ENCODE measurements at regions not wholly inside any gene's neighbourhood (a gene's known extent, or its start where the extent isn't known, plus 50 kb on each side); places are given as distances from the start of the nearest gene placed in this dataset.
"Not testable (repeated sequence)": the region's sequence is repeated elsewhere in the genome, so short reads cannot be mapped to it uniquely, and the experiment has no call there.

DNA sequence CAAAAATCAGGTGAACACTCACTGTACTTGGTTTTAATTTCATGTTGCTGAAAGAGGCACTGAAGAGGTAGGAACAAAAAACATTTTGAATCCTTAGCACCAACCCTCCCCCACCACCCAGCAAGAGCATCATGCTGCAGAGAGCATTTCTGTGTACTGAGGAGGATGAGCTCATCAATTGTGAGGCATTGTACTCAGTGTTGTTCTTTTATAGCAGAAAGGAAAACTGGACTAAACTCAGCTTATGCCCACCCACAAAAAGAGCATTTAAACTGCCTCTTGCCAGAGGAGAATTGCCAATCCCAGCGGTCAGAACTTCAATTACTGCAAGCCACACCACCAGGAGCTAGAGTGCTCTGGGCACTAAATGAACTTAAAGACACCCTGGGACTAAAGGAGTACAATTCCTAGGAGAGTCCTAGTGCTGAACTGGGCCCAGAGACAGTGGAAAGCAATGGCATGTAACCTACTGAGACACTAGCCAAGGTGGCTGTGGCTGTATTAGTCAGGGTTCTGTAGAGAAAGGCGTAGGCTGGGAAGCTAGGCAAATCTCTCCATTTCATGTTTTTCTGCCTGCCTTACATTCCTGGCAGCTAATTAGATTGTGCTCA is 280.7 kb upstream of the KLHL4 start:
- no peak for DNase-seq (ENCODE audit: low spot score)

DNA sequence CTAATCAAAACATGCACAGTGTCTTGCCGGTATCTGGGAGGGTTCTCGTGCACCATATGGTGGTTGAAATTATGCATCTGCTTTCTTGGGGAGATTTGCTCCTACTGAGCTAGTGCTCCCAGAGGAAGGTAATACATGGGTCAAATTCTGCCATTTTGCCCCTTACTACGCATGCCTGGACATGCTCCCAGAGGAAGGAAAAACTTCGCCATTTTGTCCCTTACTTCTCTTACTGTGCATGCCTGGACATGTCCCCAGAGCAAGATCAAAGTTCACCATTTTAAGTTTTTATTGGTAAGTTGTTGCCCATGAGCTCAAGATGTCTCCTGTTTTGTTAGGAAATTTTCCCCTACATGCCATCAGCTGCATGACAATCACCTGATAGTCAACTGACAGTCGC is 252.1 kb upstream of the KLHL4 start:
- DNase-seq (ENCODE audit: low spot score), result no peak

GRCh38 chrX:87272491-87272890 is 245.1 kb upstream of the KLHL4 start:
- no peak for DNase-seq (ENCODE audit: low spot score)

GRCh38 chrX:87299563-87300160 is 217.9 kb upstream of the KLHL4 start:
- DNase-seq (ENCODE audit: low spot score), result no peak

GRCh38 chrX:87310780-87311179 is 206.8 kb upstream of the KLHL4 start:
- no peak for DNase-seq (ENCODE audit: low spot score)

DNA sequence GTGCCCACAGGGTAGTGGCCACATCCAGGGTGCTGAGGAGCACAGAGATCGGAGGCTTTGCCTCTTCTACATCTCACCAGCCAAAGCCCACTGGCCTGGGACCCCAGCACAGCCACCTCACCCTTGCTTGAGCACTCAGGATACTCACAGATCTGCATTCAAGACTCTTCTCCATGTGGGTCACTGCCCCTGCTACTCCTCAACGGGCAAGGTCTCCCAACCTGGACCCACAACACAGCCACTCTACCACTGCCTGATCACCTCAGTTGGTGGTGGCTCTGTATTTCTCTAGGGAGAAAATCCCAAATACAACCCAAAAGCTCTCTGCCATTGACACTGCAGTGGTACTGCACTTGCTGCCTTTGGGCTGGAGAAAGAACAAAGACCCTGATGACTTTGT is 190.3 kb upstream of the KLHL4 start:
- DNase-seq (ENCODE audit: low spot score), result no peak

DNA sequence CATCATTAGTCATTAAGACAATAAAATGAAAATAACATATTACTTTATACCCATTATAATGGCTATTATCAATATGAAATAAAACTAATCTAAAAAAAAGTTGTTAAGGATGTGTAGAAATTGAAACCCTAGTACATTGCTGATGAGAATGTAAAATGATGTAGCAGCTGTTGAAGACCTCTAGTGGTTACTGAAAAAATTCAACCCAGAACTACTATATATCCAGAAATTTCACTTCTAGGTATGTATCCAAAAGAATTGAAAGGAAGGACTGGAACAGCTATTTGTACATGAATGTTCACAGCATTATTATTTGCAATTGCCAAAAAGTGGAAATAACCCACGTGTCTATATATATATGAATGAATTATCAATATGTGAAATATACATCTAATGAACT is 180.3 kb upstream of the KLHL4 start:
- no peak for DNase-seq (ENCODE audit: low spot score)

DNA sequence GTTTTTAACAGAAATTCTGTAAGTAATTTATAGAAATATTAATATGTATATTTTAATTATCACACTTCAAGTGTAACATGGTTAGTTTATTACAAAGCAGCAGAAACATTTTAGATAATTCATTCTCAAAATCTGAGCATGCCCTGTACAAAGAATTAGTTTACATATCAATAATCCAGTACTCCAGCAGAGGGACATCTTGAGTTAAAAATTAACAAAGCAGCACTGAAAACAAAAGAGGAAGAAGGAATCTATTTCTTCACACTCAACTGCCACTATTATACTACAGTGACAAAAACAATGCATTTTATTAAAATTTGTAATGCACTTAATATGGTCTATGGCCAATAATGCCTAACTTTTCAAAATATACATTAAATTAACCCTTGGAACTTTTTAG is 179.1 kb upstream of the KLHL4 start:
- DNase-seq (ENCODE audit: low spot score), result peak; percentile 0

- DNase-seq (ENCODE audit: low spot score), result no peak
These were observed 146.7 kb upstream of the KLHL4 start for GRCh38 chrX:87370865-87371264.

GRCh38 chrX:87374324-87374723 is 143.3 kb upstream of the KLHL4 start:
- DNase-seq (ENCODE audit: low spot score), result no peak

GRCh38 chrX:87376896-87377295 is 140.7 kb upstream of the KLHL4 start:
- no peak for DNase-seq (ENCODE audit: low spot score)

DNA sequence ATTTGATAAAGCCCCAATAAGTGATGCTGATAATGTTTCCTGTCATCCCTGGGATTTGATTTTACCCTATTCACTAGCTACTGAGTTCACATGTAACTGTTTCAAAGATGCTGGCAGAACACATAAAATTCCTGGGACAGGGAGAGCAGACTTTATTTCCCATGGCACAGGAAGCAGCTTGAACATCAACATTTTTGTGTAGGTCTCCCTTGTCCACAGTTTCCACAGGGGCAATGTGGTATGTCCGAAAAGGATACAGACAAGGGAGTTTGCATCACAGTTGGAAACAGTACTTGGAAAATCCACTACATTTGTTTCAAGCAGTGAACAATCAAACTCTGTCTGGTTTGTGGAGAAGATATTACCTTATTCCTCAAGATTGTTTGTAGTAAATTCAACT is 129.2 kb upstream of the KLHL4 start:
- DNase-seq (ENCODE audit: low spot score), result no peak

DNA sequence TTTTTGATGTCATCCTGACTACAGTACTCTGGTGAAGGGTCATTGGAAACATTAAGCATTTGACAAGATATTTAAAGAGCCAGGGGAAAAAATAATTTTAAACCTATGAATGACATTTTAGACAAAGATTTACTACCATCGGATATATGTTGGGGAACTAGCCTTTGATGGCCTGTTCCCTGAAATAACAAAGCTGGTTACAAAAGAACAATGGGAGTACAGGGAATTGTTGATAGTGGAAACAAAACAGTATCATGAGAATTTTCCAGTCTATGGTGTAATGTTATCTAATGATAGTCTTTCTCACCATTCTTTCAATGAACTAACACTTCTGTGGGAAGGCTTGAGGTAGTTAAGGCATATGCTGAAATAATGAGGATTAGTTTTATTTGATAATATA is 125.9 kb upstream of the KLHL4 start:
- DNase-seq (ENCODE audit: low spot score), result no peak

DNA sequence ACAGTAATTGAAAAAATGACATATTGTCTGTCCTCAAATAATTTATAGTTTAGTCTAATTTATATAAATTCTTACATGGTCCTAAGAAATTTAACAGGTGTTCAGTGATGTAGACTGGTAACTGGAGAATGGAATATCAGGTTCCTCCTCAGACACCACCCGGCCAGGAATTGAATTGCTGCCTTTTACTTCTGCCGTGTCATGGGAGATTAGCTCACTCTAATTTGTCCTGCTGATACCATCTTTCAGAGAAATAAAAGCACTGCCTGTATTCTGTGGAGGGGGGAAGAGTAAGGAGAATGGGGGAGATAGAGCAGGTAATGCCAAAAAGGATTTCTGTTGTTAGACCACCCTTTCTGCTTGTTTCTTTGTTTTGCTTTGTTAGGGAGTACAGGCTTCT is 125.2 kb upstream of the KLHL4 start:
- no peak for DNase-seq (ENCODE audit: low spot score)

DNA sequence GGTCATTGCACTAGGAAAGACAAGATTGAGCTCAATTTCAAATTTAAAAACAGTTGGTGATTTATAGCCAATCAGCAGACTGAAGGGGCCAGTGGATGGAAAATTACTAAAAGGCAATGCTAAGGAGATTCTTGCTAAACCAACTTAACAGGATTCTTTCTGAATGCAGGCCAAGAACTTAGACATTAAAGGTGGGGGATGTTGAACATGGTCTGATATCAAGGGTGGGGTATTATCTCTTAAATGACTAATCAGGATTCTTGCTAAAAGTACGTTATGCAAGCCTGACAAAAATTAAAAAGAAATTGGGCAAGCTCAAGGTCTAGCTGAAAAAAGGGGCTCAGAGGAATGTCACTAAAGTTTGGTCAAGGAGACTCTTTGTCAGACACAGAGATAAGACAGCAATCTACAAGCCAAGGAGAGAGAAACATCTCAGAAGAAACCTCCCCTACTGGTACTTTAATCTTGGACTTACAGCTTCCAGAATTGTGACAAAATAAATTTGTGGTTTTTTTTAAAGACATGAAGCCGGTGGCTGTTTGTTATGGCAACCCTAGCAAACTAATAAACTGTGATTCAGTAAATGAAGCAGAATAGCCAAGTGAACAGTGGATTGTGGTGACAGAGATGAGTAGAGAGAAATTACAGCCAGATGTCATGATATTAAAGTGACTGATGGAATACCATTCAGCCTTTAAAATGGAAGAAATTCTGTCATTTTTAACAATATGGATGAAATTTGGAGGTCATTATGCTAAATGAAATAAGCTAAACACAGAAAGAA is 120.3 kb upstream of the KLHL4 start:
- DNase-seq (ENCODE audit: low spot score), result no peak

- no peak for DNase-seq (ENCODE audit: low spot score)
These were observed 115.3 kb upstream of the KLHL4 start for GRCh38 chrX:87402256-87402655.

- no peak for DNase-seq (ENCODE audit: low spot score)
These were observed 114.1 kb upstream of the KLHL4 start for GRCh38 chrX:87403551-87403950.

DNA sequence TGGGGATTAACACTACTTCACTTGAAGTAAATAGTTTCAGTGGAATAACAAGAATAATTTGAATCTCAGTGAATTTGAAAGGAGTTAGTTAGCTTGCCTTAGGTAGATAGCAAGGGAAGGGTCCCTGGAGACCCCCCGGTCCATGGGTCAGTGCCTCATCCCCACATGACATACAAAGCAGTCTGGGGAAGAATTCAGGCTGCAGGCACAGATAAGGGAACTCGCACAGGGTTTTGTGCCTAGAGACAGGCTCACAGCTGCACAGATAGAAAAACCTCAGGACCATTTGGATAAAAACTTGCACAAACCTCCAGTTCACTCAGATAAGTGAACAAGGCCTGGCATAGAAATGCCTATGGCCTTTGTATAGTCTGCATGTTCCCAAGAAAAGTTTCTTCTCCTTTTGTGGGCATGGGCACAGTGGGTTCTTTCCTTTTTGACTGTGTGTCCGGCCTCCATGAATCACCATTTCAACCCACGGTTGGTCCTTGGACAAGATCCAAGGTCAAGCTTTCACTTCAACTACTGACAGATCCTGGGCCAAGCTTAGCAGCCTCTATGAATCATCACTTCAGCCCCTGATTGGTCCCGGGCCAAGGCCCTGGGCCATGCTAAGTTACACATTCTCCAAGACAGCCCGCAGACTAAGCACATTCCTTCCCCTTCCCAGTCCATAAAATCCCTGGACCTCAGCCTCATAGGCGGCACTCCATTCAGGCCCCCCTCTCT is 108.3 kb upstream of the KLHL4 start:
- DNase-seq (ENCODE audit: low spot score), result peak; percentile 84

DNA sequence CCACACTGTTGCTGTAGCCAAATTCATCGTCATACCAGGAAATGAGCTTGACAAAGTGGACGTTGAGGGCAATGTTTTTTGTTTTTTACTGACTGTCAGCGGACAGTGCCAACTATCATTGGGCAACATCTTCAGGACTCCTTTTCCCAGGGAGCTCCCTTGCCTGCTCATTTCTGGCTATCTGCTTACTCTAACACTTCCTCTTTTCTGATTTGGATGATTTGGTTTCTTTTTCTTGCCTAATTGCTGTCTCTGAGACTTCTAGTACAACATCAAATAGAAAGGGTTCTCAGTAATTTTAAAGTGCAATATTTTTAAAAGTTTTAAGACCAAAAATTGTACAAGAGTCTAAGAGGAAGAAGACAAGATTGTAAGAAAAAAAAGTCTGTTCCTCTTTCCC is 92.0 kb upstream of the KLHL4 start:
- DNase-seq (ENCODE audit: low spot score), result no peak

GRCh38 chrX:87434618-87435017 is 83.0 kb upstream of the KLHL4 start:
- no peak for DNase-seq (ENCODE audit: low spot score)

DNA sequence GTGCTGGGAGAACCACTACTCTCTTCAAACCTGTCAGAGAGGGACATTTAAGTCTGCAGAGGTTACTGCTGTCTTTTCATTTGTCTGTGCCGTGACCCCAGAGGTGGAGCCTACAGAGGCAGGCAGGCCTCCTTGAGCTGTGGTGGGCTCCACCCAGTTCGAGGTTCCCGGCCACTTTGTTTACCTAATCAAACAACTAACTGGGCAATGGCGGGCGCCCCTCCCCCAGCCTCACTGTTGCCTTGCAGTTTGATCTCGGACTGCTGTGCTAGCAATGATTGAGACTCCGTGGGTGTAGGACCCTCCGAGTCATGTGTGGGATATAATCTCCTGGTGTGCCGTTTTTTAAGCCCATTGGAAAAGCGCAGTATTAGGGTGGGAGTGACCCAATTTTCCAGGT is 69.0 kb upstream of the KLHL4 start:
- not testable (repeated sequence) for DNase-seq (ENCODE audit: low spot score)

- not testable (repeated sequence) for DNase-seq (ENCODE audit: low spot score)
These were observed 51.8 kb upstream of the KLHL4 start for GRCh38 chrX:87465757-87466156.

Measured in A172 (cell line).